ENCODE measurements at regions not wholly inside any gene's neighbourhood (a gene's known extent, or its start where the extent isn't known, plus 50 kb on each side); places are given as distances from the start of the nearest gene placed in this dataset.

GRCh38 chr2:20111311-20112131, 60.1 kb upstream of the LAPTM4A start:
- DNase-seq, result no peak

- no peak for DNase-seq
Measured at GRCh38 chr2:20110876-20111275, 59.4 kb upstream of the LAPTM4A start.

- DNase-seq, result no peak
Measured at GRCh38 chr2:20110383-20110782, 59.0 kb upstream of the LAPTM4A start.

GRCh38 chr2:20108655-20109396, 57.4 kb upstream of the LAPTM4A start:
- no peak for DNase-seq

- DNase-seq, result no peak
Measured at GRCh38 chr2:20107776-20108175, 56.3 kb upstream of the LAPTM4A start.

GRCh38 chr2:20107352-20107751, 55.9 kb upstream of the LAPTM4A start:
- no peak for DNase-seq

GRCh38 chr2:20106746-20107145, 55.3 kb upstream of the LAPTM4A start:
- DNase-seq, result peak in 10 of 56 donors; percentile 2 to 51 (median 12)

GRCh38 chr2:20104900-20105545, 53.6 kb upstream of the LAPTM4A start:
- no peak for DNase-seq

- no peak for DNase-seq
Measured at GRCh38 chr2:20103530-20103929, 52.1 kb upstream of the LAPTM4A start.
